Colonic mucosa (tissue), 4 donors: ENCODE measurements at regions not wholly inside any gene's neighbourhood (a gene's known extent, or its start where the extent isn't known, plus 50 kb on each side); places are given as distances from the start of the nearest gene placed in this dataset.
"Not testable (repeated sequence)": the region's sequence is repeated elsewhere in the genome, so short reads cannot be mapped to it uniquely, and the experiment has no call there.

ENCODE experiments used
- DNase-seq: peaks from one replicate; pipeline ENCODE4 v3.0.0-alpha.2; 2020
- H3K27ac ChIP-seq: fragments of 200-600 bp; one replicate; pipeline ENCODE4 v1.8.0; 2021
- H3K27me3 ChIP-seq: fragments of 200-600 bp; one replicate; pipeline ENCODE4 v1.8.0; 2021
- H3K36me3 ChIP-seq: fragments of 200-600 bp; one replicate; pipeline ENCODE4 v1.8.0; 2021
- H3K4me1 ChIP-seq: fragments of 200-600 bp; one replicate; pipeline ENCODE4 v1.8.0; 2021; ENCODE audit warnings: mild to moderate bottlenecking
- H3K4me3 ChIP-seq: fragments of 200-600 bp; one replicate; pipeline ENCODE4 v1.8.0; 2021
- H3K9ac ChIP-seq, 2 donors: one replicate each; pipeline ENCODE4 v1.7.0; 2013; ENCODE audit warnings: control low read depth in 2 of 2, low read depth in 2 of 2, low read length in 2 of 2
- H3K9me3 ChIP-seq: fragments of 200-600 bp; one replicate; pipeline ENCODE4 v1.8.0; 2021
- intact Hi-C: fragments of 100-400 bp; cut with DNase I; formaldehyde crosslinking; loops from one replicate; pipeline ENCODE4 v1.14.1; 2022
- TF ChIP-seq, protein P1 (sequence below): fragments of 200-600 bp; IDR thresholded peaks from one replicate; pipeline ENCODE4 v1.8.0; 2022; ENCODE audit warnings: antibody characterized with exemption, mild to moderate bottlenecking
- donor health status: healthy.
- donor health status: DM: no; HTN: no; CAD: no.
- donor health status: DM: no; HTN: no; CAD: no.

DNA sequence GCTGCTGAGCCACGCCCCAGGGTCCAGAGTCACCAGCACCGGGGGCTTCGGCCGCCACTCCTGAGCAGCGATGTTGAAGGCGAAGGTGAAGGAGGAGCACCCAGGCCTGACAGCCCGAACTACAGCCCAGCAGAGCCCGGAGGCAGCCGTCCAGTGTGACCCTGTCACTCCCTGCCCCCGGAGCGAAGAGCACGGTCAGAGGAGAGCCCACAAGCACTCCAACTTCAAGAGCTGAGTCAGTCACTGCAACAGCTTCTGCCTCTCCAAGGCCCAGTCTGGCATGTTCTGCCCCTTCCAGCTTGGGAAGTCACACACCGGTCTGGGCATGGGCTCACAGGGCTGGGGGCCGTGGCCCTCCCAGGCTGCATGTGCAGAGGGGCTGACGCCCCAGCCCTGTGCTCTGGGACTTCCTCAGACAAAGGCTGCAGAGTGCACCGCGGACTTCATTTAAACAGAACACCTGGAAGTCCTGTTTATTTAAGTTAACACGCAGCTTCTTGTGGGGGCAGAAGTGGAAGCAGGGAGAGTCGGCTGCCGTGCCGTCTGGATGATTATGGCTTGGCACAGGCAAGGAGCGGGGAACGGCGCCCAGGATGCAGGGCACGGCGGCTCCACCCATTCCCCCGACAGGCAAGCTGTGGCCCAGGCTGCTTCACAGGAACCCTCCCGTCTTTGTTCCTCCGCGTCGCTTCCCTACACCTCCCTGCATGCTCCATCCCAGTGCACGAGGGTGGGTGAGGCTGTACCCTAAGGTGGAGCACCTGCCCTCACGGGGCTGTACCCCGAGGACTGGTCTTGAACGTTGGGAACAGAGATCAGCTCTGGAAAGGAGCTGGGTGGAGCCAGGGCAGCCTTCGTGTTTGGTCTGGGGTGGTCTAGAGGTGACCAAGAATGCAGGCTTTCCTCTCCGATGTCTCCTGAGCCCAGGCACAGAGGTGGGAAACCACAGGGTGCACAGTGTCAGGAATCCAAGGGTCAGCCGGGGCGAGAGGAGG lies 68.9 kb upstream of the METRNL start:
- no peaks in the 10 kb centered on the region for H3K36me3 ChIP-seq
- H3K27ac ChIP-seq: no peak overlapping the region
- H3K27me3 ChIP-seq: no peaks in the 10 kb centered on the region
- no peak overlapping the region for H3K9ac ChIP-seq
- peak; percentile 14 for DNase-seq
- no peaks in the 10 kb centered on the region for H3K4me1 ChIP-seq
- no peaks in the 10 kb centered on the region for H3K9me3 ChIP-seq
- TF ChIP-seq, protein P1, sequence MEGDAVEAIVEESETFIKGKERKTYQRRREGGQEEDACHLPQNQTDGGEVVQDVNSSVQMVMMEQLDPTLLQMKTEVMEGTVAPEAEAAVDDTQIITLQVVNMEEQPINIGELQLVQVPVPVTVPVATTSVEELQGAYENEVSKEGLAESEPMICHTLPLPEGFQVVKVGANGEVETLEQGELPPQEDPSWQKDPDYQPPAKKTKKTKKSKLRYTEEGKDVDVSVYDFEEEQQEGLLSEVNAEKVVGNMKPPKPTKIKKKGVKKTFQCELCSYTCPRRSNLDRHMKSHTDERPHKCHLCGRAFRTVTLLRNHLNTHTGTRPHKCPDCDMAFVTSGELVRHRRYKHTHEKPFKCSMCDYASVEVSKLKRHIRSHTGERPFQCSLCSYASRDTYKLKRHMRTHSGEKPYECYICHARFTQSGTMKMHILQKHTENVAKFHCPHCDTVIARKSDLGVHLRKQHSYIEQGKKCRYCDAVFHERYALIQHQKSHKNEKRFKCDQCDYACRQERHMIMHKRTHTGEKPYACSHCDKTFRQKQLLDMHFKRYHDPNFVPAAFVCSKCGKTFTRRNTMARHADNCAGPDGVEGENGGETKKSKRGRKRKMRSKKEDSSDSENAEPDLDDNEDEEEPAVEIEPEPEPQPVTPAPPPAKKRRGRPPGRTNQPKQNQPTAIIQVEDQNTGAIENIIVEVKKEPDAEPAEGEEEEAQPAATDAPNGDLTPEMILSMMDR: no peak
- no peak overlapping the region for H3K4me3 ChIP-seq
- intact Hi-C loops: no loop called here

DNA sequence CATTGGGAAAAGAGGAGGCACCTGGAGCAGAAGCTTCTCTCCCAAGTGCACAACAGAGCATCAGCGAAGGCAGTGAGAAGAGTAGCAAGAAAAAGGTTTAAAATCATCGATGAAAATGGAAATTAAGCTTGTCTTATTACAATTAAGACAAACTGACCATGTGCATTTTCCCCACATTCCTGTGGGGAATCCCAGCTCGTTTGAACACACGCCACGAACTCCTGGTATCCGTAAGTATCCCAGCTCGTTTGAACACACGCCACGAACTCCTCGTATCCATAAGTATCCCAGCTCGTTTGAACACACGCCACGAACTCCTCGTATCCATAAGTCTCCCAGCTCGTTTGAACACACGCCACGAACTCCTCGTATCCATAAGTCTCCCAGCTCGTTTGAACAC lies 67.7 kb upstream of the METRNL start:
- H3K9ac ChIP-seq, H3K4me3 ChIP-seq, H3K4me1 ChIP-seq, H3K36me3 ChIP-seq, H3K27me3 ChIP-seq, H3K27ac ChIP-seq, DNase-seq, H3K9me3 ChIP-seq, intact Hi-C loops: not testable (repeated sequence)

DNA sequence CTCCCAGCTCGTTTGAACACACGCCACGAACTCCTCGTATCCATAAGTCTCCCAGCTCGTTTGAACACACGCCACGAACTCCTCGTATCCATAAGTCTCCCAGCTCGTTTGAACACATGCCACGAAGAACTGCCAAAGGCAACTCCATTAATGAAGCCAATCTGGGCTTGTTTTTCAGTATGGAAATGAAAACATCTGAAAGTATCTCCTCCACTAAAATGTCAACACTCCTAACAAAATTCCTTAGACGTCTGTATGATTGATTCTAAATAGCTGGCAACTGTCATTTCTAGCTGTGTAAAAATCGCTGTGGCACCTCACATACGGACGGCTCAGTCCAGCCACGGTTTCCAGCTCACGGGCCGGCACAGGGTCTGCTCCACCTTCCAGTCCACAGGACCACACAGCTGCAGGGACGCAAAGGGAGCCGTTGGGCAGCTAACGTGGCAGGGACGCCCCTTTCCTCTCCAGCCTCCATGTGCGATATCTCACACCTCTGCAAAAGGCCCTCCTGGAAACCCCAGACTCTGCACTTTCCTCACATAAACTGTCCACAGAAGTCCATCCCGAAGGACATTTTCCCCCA lies 67.1 kb upstream of the METRNL start:
- Histone ChIP-seq H3K4me3 (no peak overlapping the region), H3K36me3 (no peaks in the 10 kb centered on the region), H3K27ac (no peak overlapping the region), H3K9me3 (no peaks in the 10 kb centered on the region), H3K4me1 (no peaks in the 10 kb centered on the region), H3K9ac (no peak overlapping the region), H3K27me3 (no peaks in the 10 kb centered on the region)
- no peak for DNase-seq
- intact Hi-C loops: no loop called here
- TF ChIP-seq, protein P1: no peak

DNA sequence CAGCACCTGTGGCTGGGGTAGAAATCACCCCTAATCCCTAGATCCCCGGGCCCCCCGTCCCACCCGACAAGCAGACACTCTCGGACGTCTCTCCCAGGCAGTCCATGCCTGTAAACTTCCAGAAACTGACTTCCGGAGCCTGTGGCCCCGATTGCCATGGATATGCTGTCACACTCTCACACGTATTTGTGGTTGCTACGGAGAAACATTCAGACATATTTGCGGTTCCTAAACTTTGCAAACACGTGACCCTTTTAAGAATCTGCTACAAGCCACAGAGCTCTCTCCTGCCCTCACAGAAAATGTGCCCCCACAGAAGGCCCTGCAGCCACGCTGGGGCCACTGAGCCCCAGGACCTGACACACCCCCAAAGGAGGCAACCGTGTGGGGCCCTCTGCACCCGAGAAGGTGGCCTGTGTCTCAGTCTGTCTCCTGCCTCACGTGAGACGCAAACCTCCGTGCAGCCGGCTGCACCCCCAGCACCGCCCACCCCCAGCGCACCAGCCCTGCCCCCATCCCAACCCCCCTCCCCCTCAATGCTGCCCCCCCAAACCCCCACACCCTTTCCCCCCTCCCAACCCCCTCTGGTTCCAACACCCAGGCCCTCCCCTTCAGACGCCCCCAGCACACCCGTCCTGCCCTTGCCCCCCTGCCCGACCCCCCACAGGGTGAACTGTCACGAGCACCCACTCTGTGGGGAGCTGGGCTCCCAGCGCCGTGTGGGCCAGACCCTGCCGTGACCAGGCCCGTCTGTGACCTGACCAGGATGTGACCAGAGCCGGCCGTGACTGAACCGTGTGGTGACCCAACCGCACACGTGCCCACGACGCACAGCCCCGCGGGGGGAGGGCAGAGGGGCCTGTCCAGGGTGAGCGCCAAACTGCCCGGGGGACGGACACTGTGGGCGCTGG lies 66.3 kb upstream of the METRNL start:
- peak; percentile 12 for DNase-seq
- Histone ChIP-seq H3K4me3 (no peak overlapping the region), H3K27ac (no peak overlapping the region), H3K27me3 (no peaks in the 10 kb centered on the region), H3K36me3 (no peaks in the 10 kb centered on the region), H3K9ac (no peak overlapping the region), H3K4me1 (no peaks in the 10 kb centered on the region), H3K9me3 (no peaks in the 10 kb centered on the region)
- TF ChIP-seq, protein P1: no peak
- intact Hi-C loops: no loop called here

DNA sequence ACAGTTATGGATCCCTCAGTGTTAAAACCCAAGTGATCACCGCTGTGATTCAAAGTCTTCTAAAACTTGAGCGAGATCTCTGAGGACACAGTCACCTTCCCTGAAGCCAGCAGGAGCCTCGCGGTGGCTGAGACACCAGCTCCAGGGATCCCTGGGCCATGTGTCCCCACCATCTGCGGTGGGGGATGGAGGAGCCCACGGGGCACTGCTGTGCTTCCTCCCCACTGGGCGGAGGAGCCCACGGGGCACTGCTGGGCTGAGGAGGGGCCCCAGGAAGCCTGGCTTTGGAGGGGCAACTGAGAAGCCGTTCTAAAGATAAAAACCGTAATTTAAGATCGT lies 65.7 kb upstream of the METRNL start:
- Histone ChIP-seq H3K4me3 (no peak overlapping the region), H3K27me3 (no peaks in the 10 kb centered on the region), H3K9ac (no peak overlapping the region), H3K4me1 (no peaks in the 10 kb centered on the region), H3K9me3 (no peaks in the 10 kb centered on the region), H3K36me3 (no peaks in the 10 kb centered on the region), H3K27ac (no peak overlapping the region)
- DNase-seq: no peak
- intact Hi-C loops: no loop called here
- TF ChIP-seq, protein P1: no peak
